Panc1 (cell line): ENCODE measurements at regions not wholly inside any gene's neighbourhood (a gene's known extent, or its start where the extent isn't known, plus 50 kb on each side); places are given as distances from the start of the nearest gene placed in this dataset.

Experiments used
- CTCF ChIP-seq: fragments of 450-650 bp; IDR thresholded peaks from 2 replicates; pipeline ENCODE4 v1.5.1; 2017; ENCODE audit warnings: mild to moderate bottlenecking
- SIN3A ChIP-seq: IDR thresholded peaks from 2 replicates; pipeline ENCODE4 v1.6.1; 2012; ENCODE audit warnings: low read depth, mild to moderate bottlenecking, low read length, moderate library complexity, borderline replicate concordance; ENCODE audit not compliant: insufficient read depth
- TF ChIP-seq, protein P1 (sequence below), 2 experiments: IDR thresholded peaks; 2 replicates each; pipeline ENCODE4 v1.6.1; 2011 to 2012; ENCODE audit warnings: low read depth in 2 of 2, control low read depth in 1 of 2, low read length in 1 of 2, mild to moderate bottlenecking in 1 of 2, moderate library complexity in 1 of 2; ENCODE audit not compliant: insufficient read depth in 1 of 2

GRCh38 chr6:66948106-66948505 lies 1241.1 kb upstream of the EYS start:
- TF ChIP-seq, protein P1, sequence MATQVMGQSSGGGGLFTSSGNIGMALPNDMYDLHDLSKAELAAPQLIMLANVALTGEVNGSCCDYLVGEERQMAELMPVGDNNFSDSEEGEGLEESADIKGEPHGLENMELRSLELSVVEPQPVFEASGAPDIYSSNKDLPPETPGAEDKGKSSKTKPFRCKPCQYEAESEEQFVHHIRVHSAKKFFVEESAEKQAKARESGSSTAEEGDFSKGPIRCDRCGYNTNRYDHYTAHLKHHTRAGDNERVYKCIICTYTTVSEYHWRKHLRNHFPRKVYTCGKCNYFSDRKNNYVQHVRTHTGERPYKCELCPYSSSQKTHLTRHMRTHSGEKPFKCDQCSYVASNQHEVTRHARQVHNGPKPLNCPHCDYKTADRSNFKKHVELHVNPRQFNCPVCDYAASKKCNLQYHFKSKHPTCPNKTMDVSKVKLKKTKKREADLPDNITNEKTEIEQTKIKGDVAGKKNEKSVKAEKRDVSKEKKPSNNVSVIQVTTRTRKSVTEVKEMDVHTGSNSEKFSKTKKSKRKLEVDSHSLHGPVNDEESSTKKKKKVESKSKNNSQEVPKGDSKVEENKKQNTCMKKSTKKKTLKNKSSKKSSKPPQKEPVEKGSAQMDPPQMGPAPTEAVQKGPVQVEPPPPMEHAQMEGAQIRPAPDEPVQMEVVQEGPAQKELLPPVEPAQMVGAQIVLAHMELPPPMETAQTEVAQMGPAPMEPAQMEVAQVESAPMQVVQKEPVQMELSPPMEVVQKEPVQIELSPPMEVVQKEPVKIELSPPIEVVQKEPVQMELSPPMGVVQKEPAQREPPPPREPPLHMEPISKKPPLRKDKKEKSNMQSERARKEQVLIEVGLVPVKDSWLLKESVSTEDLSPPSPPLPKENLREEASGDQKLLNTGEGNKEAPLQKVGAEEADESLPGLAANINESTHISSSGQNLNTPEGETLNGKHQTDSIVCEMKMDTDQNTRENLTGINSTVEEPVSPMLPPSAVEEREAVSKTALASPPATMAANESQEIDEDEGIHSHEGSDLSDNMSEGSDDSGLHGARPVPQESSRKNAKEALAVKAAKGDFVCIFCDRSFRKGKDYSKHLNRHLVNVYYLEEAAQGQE (IDR thresholded peaks at IDR 0.05; ENCODE audit: insufficient read depth in 1 of 2, low read depth in 2 of 2, low read length in 1 of 2) = no peak
- TF ChIP-seq CTCF = no peak
- TF ChIP-seq SIN3A = no peak
